ENCODE measurements at regions not wholly inside any gene's neighbourhood (a gene's known extent, or its start where the extent isn't known, plus 50 kb on each side); places are given as distances from the start of the nearest gene placed in this dataset.

- TF ChIP-seq CTCF (optimal IDR thresholded peaks at IDR 0.05 in 1 of 3, IDR thresholded peaks at IDR 0.05 in 1 of 3, conservative IDR thresholded peaks at IDR 0.05 in 1 of 3; ENCODE audit: extremely low read depth in 1 of 3, insufficient read depth in 2 of 3, low read length in 3 of 3) (no peak), EZH2 (IDR thresholded peaks at IDR 0.05; ENCODE audit: low read length) (no peak)
Observed at GRCh38 chr2:5759949-5760348, 67.8 kb downstream of the SOX11 start.
